ENCODE measurements at regions not wholly inside any gene's neighbourhood (a gene's known extent, or its start where the extent isn't known, plus 50 kb on each side); places are given as distances from the start of the nearest gene placed in this dataset.

DNA sequence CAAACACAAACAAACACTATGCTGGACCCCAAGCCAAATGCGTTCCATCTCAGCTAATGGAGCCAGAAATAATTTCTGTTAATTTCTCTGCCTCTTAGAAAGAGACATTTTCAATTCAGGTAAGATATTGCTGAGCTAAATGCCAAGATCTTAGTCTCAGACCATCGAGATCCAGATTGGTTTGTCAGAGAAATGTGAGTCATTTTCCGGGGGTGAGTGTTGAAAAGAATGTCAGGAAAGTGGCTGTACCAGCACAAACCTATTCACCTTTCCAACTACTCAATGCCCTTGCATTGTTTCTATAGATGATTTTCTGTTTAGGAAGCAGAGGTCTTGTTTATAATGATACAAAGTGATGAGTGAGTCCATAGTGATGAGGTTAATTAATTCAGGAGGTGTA is 266.8 kb upstream of the TSHZ3 start:
- TF ChIP-seq, protein P1, sequence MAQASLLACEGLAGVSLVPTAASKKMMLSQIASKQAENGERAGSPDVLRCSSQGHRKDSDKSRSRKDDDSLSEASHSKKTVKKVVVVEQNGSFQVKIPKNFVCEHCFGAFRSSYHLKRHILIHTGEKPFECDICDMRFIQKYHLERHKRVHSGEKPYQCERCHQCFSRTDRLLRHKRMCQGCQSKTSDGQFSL (CRISPR knock-in tag; IDR thresholded peaks at IDR 0.05): no peak
- no peak for TF ChIP-seq ZIK1 (CRISPR knock-in tag; IDR thresholded peaks at IDR 0.05; ENCODE audit: borderline replicate concordance, low read depth)
- no peak for TF ChIP-seq ZNF678 (CRISPR knock-in tag; IDR thresholded peaks at IDR 0.05)
- TF ChIP-seq, protein P2, sequence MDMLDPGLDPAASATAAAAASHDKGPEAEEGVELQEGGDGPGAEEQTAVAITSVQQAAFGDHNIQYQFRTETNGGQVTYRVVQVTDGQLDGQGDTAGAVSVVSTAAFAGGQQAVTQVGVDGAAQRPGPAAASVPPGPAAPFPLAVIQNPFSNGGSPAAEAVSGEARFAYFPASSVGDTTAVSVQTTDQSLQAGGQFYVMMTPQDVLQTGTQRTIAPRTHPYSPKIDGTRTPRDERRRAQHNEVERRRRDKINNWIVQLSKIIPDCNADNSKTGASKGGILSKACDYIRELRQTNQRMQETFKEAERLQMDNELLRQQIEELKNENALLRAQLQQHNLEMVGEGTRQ (IDR thresholded peaks at IDR 0.05; ENCODE audit: low read depth, low read length): no peak
- TF ChIP-seq, protein P2 (CRISPR knock-in tag; IDR thresholded peaks at IDR 0.05; ENCODE audit: borderline replicate concordance): no peak
- TF ChIP-seq, protein P3, sequence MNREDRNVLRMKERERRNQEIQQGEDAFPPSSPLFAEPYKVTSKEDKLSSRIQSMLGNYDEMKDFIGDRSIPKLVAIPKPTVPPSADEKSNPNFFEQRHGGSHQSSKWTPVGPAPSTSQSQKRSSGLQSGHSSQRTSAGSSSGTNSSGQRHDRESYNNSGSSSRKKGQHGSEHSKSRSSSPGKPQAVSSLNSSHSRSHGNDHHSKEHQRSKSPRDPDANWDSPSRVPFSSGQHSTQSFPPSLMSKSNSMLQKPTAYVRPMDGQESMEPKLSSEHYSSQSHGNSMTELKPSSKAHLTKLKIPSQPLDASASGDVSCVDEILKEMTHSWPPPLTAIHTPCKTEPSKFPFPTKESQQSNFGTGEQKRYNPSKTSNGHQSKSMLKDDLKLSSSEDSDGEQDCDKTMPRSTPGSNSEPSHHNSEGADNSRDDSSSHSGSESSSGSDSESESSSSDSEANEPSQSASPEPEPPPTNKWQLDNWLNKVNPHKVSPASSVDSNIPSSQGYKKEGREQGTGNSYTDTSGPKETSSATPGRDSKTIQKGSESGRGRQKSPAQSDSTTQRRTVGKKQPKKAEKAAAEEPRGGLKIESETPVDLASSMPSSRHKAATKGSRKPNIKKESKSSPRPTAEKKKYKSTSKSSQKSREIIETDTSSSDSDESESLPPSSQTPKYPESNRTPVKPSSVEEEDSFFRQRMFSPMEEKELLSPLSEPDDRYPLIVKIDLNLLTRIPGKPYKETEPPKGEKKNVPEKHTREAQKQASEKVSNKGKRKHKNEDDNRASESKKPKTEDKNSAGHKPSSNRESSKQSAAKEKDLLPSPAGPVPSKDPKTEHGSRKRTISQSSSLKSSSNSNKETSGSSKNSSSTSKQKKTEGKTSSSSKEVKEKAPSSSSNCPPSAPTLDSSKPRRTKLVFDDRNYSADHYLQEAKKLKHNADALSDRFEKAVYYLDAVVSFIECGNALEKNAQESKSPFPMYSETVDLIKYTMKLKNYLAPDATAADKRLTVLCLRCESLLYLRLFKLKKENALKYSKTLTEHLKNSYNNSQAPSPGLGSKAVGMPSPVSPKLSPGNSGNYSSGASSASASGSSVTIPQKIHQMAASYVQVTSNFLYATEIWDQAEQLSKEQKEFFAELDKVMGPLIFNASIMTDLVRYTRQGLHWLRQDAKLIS (CRISPR knock-in tag; IDR thresholded peaks at IDR 0.05): no peak
- no peak for TF ChIP-seq TCF7 (IDR thresholded peaks at IDR 0.05; ENCODE audit: low read depth)
- TF ChIP-seq, protein P4, sequence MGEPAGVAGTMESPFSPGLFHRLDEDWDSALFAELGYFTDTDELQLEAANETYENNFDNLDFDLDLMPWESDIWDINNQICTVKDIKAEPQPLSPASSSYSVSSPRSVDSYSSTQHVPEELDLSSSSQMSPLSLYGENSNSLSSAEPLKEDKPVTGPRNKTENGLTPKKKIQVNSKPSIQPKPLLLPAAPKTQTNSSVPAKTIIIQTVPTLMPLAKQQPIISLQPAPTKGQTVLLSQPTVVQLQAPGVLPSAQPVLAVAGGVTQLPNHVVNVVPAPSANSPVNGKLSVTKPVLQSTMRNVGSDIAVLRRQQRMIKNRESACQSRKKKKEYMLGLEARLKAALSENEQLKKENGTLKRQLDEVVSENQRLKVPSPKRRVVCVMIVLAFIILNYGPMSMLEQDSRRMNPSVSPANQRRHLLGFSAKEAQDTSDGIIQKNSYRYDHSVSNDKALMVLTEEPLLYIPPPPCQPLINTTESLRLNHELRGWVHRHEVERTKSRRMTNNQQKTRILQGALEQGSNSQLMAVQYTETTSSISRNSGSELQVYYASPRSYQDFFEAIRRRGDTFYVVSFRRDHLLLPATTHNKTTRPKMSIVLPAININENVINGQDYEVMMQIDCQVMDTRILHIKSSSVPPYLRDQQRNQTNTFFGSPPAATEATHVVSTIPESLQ (CRISPR knock-in tag; conservative IDR thresholded peaks at IDR 0.05): no peak
- TF ChIP-seq, protein P5, sequence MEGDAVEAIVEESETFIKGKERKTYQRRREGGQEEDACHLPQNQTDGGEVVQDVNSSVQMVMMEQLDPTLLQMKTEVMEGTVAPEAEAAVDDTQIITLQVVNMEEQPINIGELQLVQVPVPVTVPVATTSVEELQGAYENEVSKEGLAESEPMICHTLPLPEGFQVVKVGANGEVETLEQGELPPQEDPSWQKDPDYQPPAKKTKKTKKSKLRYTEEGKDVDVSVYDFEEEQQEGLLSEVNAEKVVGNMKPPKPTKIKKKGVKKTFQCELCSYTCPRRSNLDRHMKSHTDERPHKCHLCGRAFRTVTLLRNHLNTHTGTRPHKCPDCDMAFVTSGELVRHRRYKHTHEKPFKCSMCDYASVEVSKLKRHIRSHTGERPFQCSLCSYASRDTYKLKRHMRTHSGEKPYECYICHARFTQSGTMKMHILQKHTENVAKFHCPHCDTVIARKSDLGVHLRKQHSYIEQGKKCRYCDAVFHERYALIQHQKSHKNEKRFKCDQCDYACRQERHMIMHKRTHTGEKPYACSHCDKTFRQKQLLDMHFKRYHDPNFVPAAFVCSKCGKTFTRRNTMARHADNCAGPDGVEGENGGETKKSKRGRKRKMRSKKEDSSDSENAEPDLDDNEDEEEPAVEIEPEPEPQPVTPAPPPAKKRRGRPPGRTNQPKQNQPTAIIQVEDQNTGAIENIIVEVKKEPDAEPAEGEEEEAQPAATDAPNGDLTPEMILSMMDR (CRISPR knock-in tag; IDR thresholded peaks at IDR 0.05): no peak
- TF ChIP-seq MED13 (CRISPR knock-in tag; IDR thresholded peaks at IDR 0.05): no peak
- no peak for TF ChIP-seq CHD4 (IDR thresholded peaks at IDR 0.05; ENCODE audit: borderline replicate concordance, low read length)
- TF ChIP-seq SMC3 (IDR thresholded peaks at IDR 0.05; ENCODE audit: low read length): no peak

Measured in HepG2 (cell line).